Breast epithelium (tissue), 4 donors: ENCODE measurements at regions not wholly inside any gene's neighbourhood (a gene's known extent, or its start where the extent isn't known, plus 50 kb on each side); places are given as distances from the start of the nearest gene placed in this dataset.

Experiments
- DNase-seq, 2 donors: peaks; one replicate each; pipeline ENCODE4 v3.0.0-alpha.2; 2019; ENCODE audit warnings: low spot score in 2 of 2
- H3K27ac ChIP-seq, 2 donors: fragments of 200-600 bp; sonication (generic) in 1 of 2; one replicate each; pipeline ENCODE4 v1.5.1; 2016 to 2019; ENCODE audit warnings: mild to moderate bottlenecking in 1 of 2
- H3K27me3 ChIP-seq, 2 donors: fragments of 200-600 bp; sonication (generic) in 1 of 2; one replicate each; pipeline versions ENCODE4 v1.5.1 to v1.6.0; 2017 to 2019; ENCODE audit warnings: control low read depth in 1 of 2, mild to moderate bottlenecking in 1 of 2
- H3K36me3 ChIP-seq: fragments of 200-600 bp; one replicate; pipeline ENCODE4 v1.5.1; 2019
- H3K4me1 ChIP-seq, 2 donors: fragments of 200-600 bp; sonication (generic); one replicate each; pipeline ENCODE4 v1.5.1; 2016 to 2019; ENCODE audit warnings: control low read depth in 1 of 2
- H3K4me3 ChIP-seq, 3 donors: fragments of 200-600 bp; sonication (generic); 1 replicate in 2 of 3; 2 replicates in 1 of 3; pipeline ENCODE4 v1.5.1; 2016 to 2019; ENCODE audit warnings: mild to moderate bottlenecking in 3 of 3, moderate library complexity in 2 of 3
- H3K9me3 ChIP-seq, 2 donors: fragments of 200-600 bp; sonication (generic) in 1 of 2; one replicate each; pipeline ENCODE4 v1.5.1; 2016 to 2019; ENCODE audit warnings: control low read depth in 1 of 2
- CTCF ChIP-seq, 3 donors: fragments of 450-650 bp; IDR thresholded peaks; one replicate each; pipeline ENCODE4 v1.5.1; 2016 to 2017; ENCODE audit warnings: antibody characterized with exemption in 3 of 3, mild to moderate bottlenecking in 3 of 3, moderate library complexity in 3 of 3
- POLR2A ChIP-seq: fragments of 450-650 bp; IDR thresholded peaks from one replicate; pipeline ENCODE4 v1.6.1; 2016; ENCODE audit warnings: antibody characterized with exemption, mild to moderate bottlenecking, moderate library complexity
- POLR2AphosphoS5 ChIP-seq, 3 donors: sonication (generic); formaldehyde crosslinking; IDR thresholded peaks; one replicate each; pipeline ENCODE4 v1.6.1; 2017; ENCODE audit warnings: antibody characterized with exemption in 3 of 3
- intact Hi-C: fragments of 100-400 bp; cut with DNase I; formaldehyde crosslinking; loops from one replicate; pipeline ENCODE4 v1.15.1; 2023; ENCODE audit warnings: low total_unique reads

GRCh38 chr10:78849731-78850130 lies 219.0 kb upstream of the ZMIZ1 start:
- H3K27me3 ChIP-seq: no peaks in the 10 kb centered on the region
- H3K4me1 ChIP-seq: no peaks in the 10 kb centered on the region
- no peaks in the 10 kb centered on the region for H3K9me3 ChIP-seq
- DNase-seq: no peak
- no peak overlapping the region for H3K27ac ChIP-seq
- TF ChIP-seq CTCF (IDR thresholded peaks at IDR 0.05) (no peak), POLR2A (no peak), POLR2AphosphoS5 (IDR thresholded peaks at IDR 0.05) (no peak)
- no peak overlapping the region for H3K4me3 ChIP-seq
- intact Hi-C loops: loop anchor here (2.0 kb wide), 1 partner anchor 65 kb away; no protein-coding TSS in a partner anchor
- no peaks in the 10 kb centered on the region for H3K36me3 ChIP-seq

- H3K27ac ChIP-seq: no peak overlapping the region
- H3K4me3 ChIP-seq: no peak overlapping the region
- intact Hi-C loops: loop anchor here (2.0 kb wide), 1 partner anchor 64 kb away; no protein-coding TSS in a partner anchor
- no peak for DNase-seq
- TF ChIP-seq POLR2A: no peak
- no peak for TF ChIP-seq POLR2AphosphoS5 (IDR thresholded peaks at IDR 0.05)
- H3K36me3 ChIP-seq: no peaks in the 10 kb centered on the region
- H3K4me1 ChIP-seq: no peaks in the 10 kb centered on the region
- no peaks in the 10 kb centered on the region for H3K9me3 ChIP-seq
- H3K27me3 ChIP-seq: no peaks in the 10 kb centered on the region
These were observed 217.9 kb upstream of the ZMIZ1 start for GRCh38 chr10:78850644-78851435.

GRCh38 chr10:78851647-78852046 lies 217.1 kb upstream of the ZMIZ1 start:
- TF ChIP-seq CTCF (IDR thresholded peaks at IDR 0.05) (no peak), POLR2AphosphoS5 (IDR thresholded peaks at IDR 0.05) (no peak), POLR2A (no peak)
- intact Hi-C loops: loop anchor here (2.0 kb wide), 1 partner anchor 63 kb away; no protein-coding TSS in a partner anchor
- Histone ChIP-seq H3K4me1 (no peaks in the 10 kb centered on the region), H3K4me3 (no peak overlapping the region), H3K9me3 (no peaks in the 10 kb centered on the region), H3K27ac (no peak overlapping the region), H3K36me3 (no peaks in the 10 kb centered on the region), H3K27me3 (no peaks in the 10 kb centered on the region)
- no peak for DNase-seq

GRCh38 chr10:78852466-78853240 lies 216.1 kb upstream of the ZMIZ1 start:
- intact Hi-C loops: no loop called here
- no peaks in the 10 kb centered on the region for H3K9me3 ChIP-seq
- no peak overlapping the region for H3K27ac ChIP-seq
- DNase-seq: no peak
- no peak overlapping the region for H3K4me3 ChIP-seq
- H3K36me3 ChIP-seq: no peaks in the 10 kb centered on the region
- no peaks in the 10 kb centered on the region for H3K27me3 ChIP-seq
- TF ChIP-seq POLR2AphosphoS5 (IDR thresholded peaks at IDR 0.05) (no peak), CTCF (IDR thresholded peaks at IDR 0.05) (no peak), POLR2A (no peak)
- no peaks in the 10 kb centered on the region for H3K4me1 ChIP-seq

GRCh38 chr10:78853864-78854263 lies 214.9 kb upstream of the ZMIZ1 start:
- H3K4me3 ChIP-seq: no peak overlapping the region
- DNase-seq: no peak
- H3K27me3 ChIP-seq: no peaks in the 10 kb centered on the region
- no peak overlapping the region for H3K27ac ChIP-seq
- H3K36me3 ChIP-seq: no peaks in the 10 kb centered on the region
- TF ChIP-seq POLR2AphosphoS5 (IDR thresholded peaks at IDR 0.05): no peak
- TF ChIP-seq POLR2A: no peak
- no peak for TF ChIP-seq CTCF (IDR thresholded peaks at IDR 0.05)
- no peaks in the 10 kb centered on the region for H3K9me3 ChIP-seq
- intact Hi-C loops: no loop called here
- H3K4me1 ChIP-seq: no peaks in the 10 kb centered on the region
